Neutrophil (primary cell): ENCODE measurements at regions not wholly inside any gene's neighbourhood (a gene's known extent, or its start where the extent isn't known, plus 50 kb on each side); places are given as distances from the start of the nearest gene placed in this dataset.

ENCODE experiments used
- H3K27ac ChIP-seq: fragments of 200-600 bp; sonication (generic); 2 replicates; pipeline ENCODE4 v1.5.1; 2016; ENCODE audit warnings: mild to moderate bottlenecking, moderate library complexity
- H3K27me3 ChIP-seq: fragments of 200-600 bp; sonication (generic); 2 replicates; pipeline ENCODE4 v1.6.0; 2016; ENCODE audit warnings: mild to moderate bottlenecking
- H3K36me3 ChIP-seq: fragments of 200-600 bp; sonication (generic); 2 replicates; pipeline ENCODE4 v1.5.1; 2017
- H3K4me1 ChIP-seq, 2 experiments: fragments of 200-600 bp in 1 of 2; sonication (generic) in 1 of 2; 1 replicate in 1 of 2; 2 replicates in 1 of 2; pipeline versions ENCODE4 v1.5.1 to v1.6.1; 2013 to 2016; ENCODE audit warnings: low read depth in 1 of 2, low read length in 1 of 2, mild to moderate bottlenecking in 1 of 2, moderate library complexity in 1 of 2; ENCODE audit not compliant: control insufficient read depth in 1 of 2, insufficient read depth in 1 of 2
- H3K4me3 ChIP-seq, 2 experiments: fragments of 200-600 bp in 1 of 2; sonication (generic) in 1 of 2; 1 replicate in 1 of 2; 2 replicates in 1 of 2; pipeline ENCODE4 v1.5.1; 2013 to 2016; ENCODE audit warnings: low read depth in 1 of 2, low read length in 1 of 2, mild to moderate bottlenecking in 1 of 2, moderate library complexity in 1 of 2
- H3K9me3 ChIP-seq: fragments of 200-600 bp; sonication (generic); 2 replicates; pipeline ENCODE4 v1.5.1; 2016
- TF ChIP-seq, protein P1 (sequence below): fragments of 200-600 bp; sonication (generic); IDR thresholded peaks from 2 replicates; pipeline ENCODE4 v1.5.1; 2016; ENCODE audit warnings: antibody characterized with exemption

DNA sequence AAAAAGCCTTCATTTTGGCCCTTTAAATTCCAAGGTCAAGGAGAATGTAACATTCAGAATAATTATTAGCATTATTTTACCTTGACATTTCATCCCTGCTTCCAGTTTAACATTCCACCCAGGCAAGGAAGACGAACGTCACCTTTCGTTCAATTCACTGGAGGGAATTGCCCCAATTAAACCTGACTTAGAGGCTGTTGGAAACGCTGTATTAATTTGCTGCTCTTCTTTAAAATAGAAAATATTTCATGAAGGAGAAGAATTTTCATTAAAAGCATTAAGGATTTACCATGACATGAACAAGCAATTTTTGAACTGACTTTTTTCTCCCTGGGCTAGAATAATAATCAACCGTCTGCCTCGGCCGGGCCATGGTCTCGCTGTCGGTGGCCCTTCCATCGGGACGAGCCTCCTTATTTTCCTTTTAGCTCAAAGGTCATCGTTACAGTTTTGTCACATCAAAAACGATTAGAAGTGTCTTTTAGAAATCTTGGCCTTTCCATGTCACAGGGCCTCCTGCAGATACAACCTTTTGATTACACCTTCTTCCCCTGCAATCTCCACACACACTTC is 282.9 kb upstream of the SOX4 start:
- Histone ChIP-seq H3K9me3 (no peaks in the 10 kb centered on the region), H3K27me3 (no peaks in the 10 kb centered on the region), H3K27ac (no peak overlapping the region), H3K4me3 (no peak overlapping the region), H3K36me3 (no peaks in the 10 kb centered on the region), H3K4me1 (peaks cover 5 to 11% of the 10 kb centered on the region in 2 experiments)
- TF ChIP-seq, protein P1, sequence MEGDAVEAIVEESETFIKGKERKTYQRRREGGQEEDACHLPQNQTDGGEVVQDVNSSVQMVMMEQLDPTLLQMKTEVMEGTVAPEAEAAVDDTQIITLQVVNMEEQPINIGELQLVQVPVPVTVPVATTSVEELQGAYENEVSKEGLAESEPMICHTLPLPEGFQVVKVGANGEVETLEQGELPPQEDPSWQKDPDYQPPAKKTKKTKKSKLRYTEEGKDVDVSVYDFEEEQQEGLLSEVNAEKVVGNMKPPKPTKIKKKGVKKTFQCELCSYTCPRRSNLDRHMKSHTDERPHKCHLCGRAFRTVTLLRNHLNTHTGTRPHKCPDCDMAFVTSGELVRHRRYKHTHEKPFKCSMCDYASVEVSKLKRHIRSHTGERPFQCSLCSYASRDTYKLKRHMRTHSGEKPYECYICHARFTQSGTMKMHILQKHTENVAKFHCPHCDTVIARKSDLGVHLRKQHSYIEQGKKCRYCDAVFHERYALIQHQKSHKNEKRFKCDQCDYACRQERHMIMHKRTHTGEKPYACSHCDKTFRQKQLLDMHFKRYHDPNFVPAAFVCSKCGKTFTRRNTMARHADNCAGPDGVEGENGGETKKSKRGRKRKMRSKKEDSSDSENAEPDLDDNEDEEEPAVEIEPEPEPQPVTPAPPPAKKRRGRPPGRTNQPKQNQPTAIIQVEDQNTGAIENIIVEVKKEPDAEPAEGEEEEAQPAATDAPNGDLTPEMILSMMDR = no peak

DNA sequence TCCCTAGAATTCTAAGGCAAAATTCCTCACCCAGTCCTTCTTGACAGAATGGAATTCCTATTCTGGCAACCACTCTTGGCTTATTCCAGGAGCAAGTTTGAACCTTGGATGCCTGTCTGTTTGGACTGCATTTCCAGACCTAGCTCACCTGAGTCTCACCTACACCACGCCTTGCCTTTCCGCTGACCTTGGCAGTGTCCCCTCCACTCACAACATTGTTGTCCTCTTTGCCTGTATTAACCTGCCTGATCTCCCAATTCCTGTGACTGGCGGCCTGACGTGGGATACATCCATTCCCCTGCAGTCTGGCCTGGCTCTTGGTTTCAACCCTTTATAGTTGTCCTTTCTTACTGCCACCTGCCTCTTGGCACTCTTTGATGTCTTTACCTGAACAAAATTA is 281.4 kb upstream of the SOX4 start:
- Histone ChIP-seq H3K9me3 (no peaks in the 10 kb centered on the region), H3K4me1 (peaks cover 0 to 6% of the 10 kb centered on the region in 2 experiments), H3K36me3 (no peaks in the 10 kb centered on the region), H3K4me3 (no peak overlapping the region), H3K27ac (no peak overlapping the region), H3K27me3 (no peaks in the 10 kb centered on the region)
- TF ChIP-seq, protein P1 = no peak

DNA sequence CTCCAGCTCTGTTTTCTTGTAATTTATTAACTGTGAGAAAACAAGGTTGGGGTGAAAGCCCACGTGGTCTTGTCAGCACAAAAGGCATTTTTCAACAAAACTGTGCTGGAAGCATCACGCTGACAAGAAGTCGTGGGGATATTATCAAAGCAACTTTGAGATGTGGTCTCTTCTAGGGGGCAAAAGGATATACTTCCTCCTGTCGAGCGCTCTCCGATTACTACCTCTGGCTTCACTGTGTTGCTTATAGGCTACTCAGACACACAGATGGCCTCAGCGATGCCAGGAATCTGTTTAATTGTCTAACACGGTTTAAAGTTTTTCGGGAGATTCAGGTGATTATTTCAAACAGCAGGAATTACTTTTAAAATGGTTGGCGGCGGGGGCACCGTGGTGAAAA is 275.9 kb upstream of the SOX4 start:
- Histone ChIP-seq H3K4me3 (no peak overlapping the region), H3K27me3 (no peaks in the 10 kb centered on the region), H3K4me1 (no peaks in the 10 kb centered on the region), H3K36me3 (no peaks in the 10 kb centered on the region), H3K9me3 (no peaks in the 10 kb centered on the region), H3K27ac (no peak overlapping the region)
- TF ChIP-seq, protein P1 = no peak

DNA sequence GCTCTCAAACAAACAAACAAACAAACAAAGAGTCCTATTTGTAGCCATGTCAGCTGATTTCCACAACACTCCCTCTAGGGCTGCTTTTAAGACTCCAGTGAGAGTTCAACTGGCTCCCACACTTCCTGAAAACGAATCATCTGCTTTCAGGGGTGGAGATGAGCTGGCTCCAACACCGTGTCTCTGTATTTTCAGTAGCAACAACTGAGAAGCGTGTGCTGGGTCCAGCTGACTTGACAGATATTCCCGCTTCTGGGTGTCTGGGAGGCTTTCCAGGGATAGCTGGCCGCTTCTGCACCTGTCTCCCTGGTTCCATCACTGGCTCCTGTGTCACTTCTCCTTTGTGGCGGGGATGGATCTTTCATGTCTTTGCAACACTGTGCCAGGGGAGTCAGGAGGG is 272.5 kb upstream of the SOX4 start:
- H3K9me3 ChIP-seq = no peaks in the 10 kb centered on the region
- H3K4me3 ChIP-seq = no peak overlapping the region
- no peaks in the 10 kb centered on the region for H3K4me1 ChIP-seq
- H3K27me3 ChIP-seq = no peaks in the 10 kb centered on the region
- TF ChIP-seq, protein P1 = no peak
- no peak overlapping the region for H3K27ac ChIP-seq
- H3K36me3 ChIP-seq = no peaks in the 10 kb centered on the region

DNA sequence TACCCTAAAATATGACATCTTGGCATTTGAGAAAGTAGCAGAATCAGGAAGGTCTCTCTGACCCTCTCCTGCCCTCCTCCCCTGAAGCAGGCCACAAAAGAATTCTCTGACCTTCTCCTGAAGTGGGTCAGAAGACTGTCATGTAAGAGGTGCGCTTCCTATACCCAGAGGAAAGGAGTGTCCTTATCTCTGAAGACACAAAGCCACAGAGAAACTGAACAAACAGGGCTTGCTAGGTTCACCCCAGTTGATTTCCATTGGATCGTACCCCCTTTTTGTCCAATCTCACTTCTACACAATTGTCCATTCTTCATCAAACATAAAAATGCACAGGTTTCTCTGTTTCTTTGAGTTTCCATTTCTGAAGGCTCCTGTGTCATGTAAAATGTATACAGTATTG is 272.0 kb upstream of the SOX4 start:
- no peak overlapping the region for H3K27ac ChIP-seq
- no peak overlapping the region for H3K4me3 ChIP-seq
- H3K36me3 ChIP-seq = no peaks in the 10 kb centered on the region
- no peaks in the 10 kb centered on the region for H3K9me3 ChIP-seq
- no peaks in the 10 kb centered on the region for H3K4me1 ChIP-seq
- no peaks in the 10 kb centered on the region for H3K27me3 ChIP-seq
- TF ChIP-seq, protein P1 = no peak

DNA sequence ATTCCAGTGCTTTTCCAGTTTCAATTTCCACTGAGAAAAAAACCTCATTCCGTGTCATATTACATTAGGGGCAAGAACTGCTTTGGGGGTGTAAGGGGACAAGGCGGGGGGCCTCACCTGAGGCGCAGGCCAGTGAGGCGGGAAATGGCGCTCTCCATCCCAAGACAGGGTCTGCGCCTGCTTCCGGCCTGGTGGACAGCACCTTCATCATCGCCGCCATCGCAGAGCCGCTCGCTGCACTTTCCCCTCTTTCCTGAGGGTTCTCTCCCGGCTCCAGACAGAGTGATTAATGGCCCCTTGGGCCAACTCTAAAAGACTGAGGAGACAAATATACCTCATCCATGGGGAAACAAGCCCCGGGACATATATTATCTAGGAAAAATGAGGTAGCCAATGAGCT is 270.0 kb upstream of the SOX4 start:
- TF ChIP-seq, protein P1 = no peak
- Histone ChIP-seq H3K36me3 (no peaks in the 10 kb centered on the region), H3K27ac (no peak overlapping the region), H3K4me1 (no peaks in the 10 kb centered on the region), H3K27me3 (no peaks in the 10 kb centered on the region), H3K9me3 (no peaks in the 10 kb centered on the region), H3K4me3 (no peak overlapping the region)
